Stimulated activated CD8-positive, alpha-beta memory T cell treated with anti-CD3 and anti-CD28 coated beads, Interleukin-2, amount 100 ng/mL, for 48 hours (primary cell): ENCODE measurements at regions not wholly inside any gene's neighbourhood (a gene's known extent, or its start where the extent isn't known, plus 50 kb on each side); places are given as distances from the start of the nearest gene placed in this dataset.

ENCODE experiments used
- DNase-seq, 2 donors: peaks; one replicate each; pipeline ENCODE4 v3.0.0-alpha.2; 2020; ENCODE audit warnings: low read depth in 2 of 2

GRCh38 chrX:134747006-134747405 is 50.0 kb downstream of the PABIR2 start:
- DNase-seq, result no peak

- no peak for DNase-seq
These were observed 50.6 kb downstream of the PABIR2 start for GRCh38 chrX:134746410-134746785.

GRCh38 chrX:134745636-134746409 is 51.2 kb downstream of the PABIR2 start:
- DNase-seq, result no peak

- DNase-seq, result no peak
These were observed 53.9 kb downstream of the PABIR2 start for GRCh38 chrX:134743091-134743490.

- no peak for DNase-seq
These were observed 54.4 kb downstream of the PABIR2 start for GRCh38 chrX:134742573-134742972.

- no peak for DNase-seq
These were observed 55.3 kb downstream of the PABIR2 start for GRCh38 chrX:134741746-134742145.

GRCh38 chrX:134738986-134739740 is 57.8 kb downstream of the PABIR2 start:
- DNase-seq, result no peak

GRCh38 chrX:134738445-134738844 is 58.6 kb downstream of the PABIR2 start:
- no peak for DNase-seq

- no peak for DNase-seq
These were observed 59.2 kb downstream of the PABIR2 start for GRCh38 chrX:134737721-134738369.

- no peak for DNase-seq
These were observed 59.9 kb downstream of the PABIR2 start for GRCh38 chrX:134737061-134737460.

GRCh38 chrX:134736356-134736755 is 60.6 kb downstream of the PABIR2 start:
- DNase-seq, result no peak

- no peak for DNase-seq
These were observed 62.0 kb downstream of the PABIR2 start for GRCh38 chrX:134735015-134735414.

GRCh38 chrX:134734466-134734952 is 62.5 kb downstream of the PABIR2 start:
- DNase-seq, result no peak

GRCh38 chrX:134733591-134733990 is 63.4 kb downstream of the PABIR2 start:
- no peak for DNase-seq

- no peak for DNase-seq
These were observed 64.3 kb downstream of the PABIR2 start for GRCh38 chrX:134732676-134733075.

- no peak for DNase-seq
These were observed 64.9 kb downstream of the PABIR2 start for GRCh38 chrX:134732152-134732551.

- no peak for DNase-seq
These were observed 69.1 kb upstream of the PLAC1 start for GRCh38 chrX:134727363-134727762.

GRCh38 chrX:134725103-134725690 is 66.9 kb upstream of the PLAC1 start:
- no peak for DNase-seq

- DNase-seq, result no peak
These were observed 63.7 kb upstream of the PLAC1 start for GRCh38 chrX:134721766-134722532.

- DNase-seq, result peak; percentile 5 to 10
These were observed 60.7 kb upstream of the PLAC1 start for GRCh38 chrX:134718966-134719317.
